HG03175 (cell line): ENCODE measurements at regions not wholly inside any gene's neighbourhood (a gene's known extent, or its start where the extent isn't known, plus 50 kb on each side); places are given as distances from the start of the nearest gene placed in this dataset.
"Not testable (repeated sequence)": the region's sequence is repeated elsewhere in the genome, so short reads cannot be mapped to it uniquely, and the experiment has no call there.

ENCODE experiments used
- ATAC-seq: cut with Tn5 transposase; IDR thresholded peaks from one replicate; pipeline ENCODE4 v1.9.1; 2021; ENCODE audit warnings: mild to moderate bottlenecking, moderate library complexity; ENCODE audit not compliant: unreplicated experiment

- no peak for ATAC-seq
Observed at GRCh38 chr10:28434063-28434462, 98.9 kb upstream of the WAC start.

GRCh38 chr10:28442403-28442802 lies 90.5 kb upstream of the WAC start:
- ATAC-seq = no peak

DNA sequence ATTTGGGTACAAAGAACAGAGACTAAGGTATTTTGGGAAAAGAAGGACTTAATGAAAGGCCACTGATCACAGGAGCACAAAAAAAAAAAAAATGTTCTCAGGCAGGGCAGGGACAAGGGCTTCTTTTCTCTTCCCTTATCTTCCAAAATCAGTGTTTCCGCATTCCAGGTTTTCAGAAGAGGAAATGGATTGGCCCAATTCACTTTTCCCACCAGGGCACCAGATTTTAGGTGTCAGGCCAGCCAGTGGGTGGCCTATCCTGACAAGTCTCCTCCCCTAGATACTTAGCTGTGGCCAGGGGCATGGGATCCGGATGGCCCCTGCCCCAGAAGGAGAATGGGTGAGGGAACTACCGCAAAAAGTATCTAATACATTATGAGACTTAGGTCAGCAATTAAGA lies 88.9 kb upstream of the WAC start:
- no peak for ATAC-seq

DNA sequence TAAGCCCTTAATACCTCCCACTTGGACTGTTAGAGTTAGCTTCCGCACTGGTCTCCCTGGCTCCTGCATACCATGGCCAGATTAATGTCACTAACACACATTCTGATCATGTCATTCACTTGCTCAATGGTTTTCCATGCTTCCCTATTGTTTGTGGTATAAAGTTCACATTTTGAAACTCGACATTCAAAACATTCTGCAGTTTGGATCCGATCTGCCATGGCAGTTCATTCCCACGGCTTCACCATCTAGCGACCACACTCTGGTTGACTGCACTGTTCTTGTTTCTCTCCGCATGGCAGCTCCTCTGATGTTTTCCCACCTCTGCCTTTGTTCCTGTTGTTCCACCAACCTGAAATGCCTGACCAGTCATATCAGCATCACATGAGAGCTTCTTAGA lies 87.4 kb upstream of the WAC start:
- no peak for ATAC-seq

DNA sequence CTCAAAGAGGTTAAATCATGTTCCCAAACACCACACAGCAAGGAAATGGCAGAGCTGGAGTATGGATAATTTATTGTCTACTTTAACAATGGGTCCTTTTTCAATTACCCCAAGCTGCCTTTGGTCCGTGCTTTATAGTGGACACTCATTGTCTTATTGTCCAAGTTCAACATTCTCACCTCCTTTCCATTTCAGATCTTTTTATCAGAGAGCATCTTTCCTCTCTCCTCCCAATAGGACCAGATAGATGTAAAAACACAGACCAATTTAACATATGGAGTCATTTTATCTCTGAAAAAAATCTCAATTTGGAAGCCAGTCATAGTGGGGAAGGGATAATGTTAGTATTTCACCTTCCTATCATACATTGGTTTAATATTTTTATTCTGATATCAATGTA lies 83.5 kb upstream of the WAC start:
- no peak for ATAC-seq

GRCh38 chr10:28449926-28450325 lies 83.0 kb upstream of the WAC start:
- no peak for ATAC-seq

DNA sequence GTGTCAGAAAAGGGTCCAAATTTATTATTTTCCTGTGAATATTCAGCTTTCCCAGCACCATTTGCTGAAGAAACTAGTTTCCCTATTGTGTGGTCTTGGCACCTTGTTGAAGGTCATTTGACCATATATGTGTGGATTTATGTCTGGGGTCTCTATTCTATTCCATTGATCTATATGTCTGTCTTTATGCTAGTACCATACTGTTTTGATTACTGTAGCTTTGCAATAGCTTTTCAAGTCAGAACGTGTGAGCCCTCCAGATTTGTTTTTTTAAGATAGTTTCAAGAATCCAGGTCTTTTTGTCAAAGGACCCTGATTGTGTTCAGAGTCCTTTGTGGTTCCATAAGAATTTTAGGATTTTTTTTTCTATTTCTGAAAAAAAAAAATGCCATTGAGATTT lies 79.0 kb upstream of the WAC start:
- no peak for ATAC-seq

- no peak for ATAC-seq
Observed at GRCh38 chr10:28457110-28457509, 75.8 kb upstream of the WAC start.

GRCh38 chr10:28457873-28458272 lies 75.0 kb upstream of the WAC start:
- not testable (repeated sequence) for ATAC-seq

GRCh38 chr10:28459453-28460144 lies 73.3 kb upstream of the WAC start:
- no peak for ATAC-seq

DNA sequence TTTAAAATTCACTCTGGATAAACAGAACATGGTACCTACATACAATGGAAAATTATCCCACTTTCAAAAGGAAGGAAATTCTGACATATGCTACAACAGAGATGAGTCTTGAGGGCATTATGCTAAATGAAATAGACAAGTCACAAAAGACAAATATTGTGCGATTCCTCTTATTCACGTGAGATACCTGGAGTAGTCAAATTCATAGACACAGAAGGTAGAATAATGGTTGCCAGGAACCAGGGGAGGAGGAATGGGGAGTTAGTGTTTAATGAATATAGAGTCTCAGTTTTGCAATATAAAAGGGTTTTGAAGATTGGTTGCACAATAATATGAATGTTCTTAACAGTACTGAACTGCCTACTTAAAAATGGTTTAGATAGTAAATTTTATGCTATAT lies 69.8 kb upstream of the WAC start:
- ATAC-seq = no peak

- no peak for ATAC-seq
Observed at GRCh38 chr10:28463676-28464395, 69.1 kb upstream of the WAC start.

DNA sequence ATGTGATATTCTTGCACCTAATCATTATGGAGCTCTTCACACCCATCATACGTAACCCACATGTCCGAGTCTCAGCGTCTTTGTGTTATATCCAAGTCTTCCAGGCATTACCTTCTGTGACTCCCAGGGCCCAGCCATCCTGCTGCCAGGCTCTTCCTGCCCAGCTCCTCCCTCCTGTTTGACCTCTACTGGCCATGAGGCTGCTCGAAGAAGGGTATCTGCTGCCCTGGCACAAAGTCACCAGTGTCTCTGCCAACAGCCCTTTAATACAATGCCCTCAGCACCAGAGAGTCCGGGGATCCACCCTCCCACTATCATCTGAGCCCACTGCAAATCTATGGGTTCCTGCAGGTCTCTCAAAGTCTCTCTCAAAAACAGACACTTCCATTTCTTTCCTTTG lies 65.3 kb upstream of the WAC start:
- no peak for ATAC-seq

DNA sequence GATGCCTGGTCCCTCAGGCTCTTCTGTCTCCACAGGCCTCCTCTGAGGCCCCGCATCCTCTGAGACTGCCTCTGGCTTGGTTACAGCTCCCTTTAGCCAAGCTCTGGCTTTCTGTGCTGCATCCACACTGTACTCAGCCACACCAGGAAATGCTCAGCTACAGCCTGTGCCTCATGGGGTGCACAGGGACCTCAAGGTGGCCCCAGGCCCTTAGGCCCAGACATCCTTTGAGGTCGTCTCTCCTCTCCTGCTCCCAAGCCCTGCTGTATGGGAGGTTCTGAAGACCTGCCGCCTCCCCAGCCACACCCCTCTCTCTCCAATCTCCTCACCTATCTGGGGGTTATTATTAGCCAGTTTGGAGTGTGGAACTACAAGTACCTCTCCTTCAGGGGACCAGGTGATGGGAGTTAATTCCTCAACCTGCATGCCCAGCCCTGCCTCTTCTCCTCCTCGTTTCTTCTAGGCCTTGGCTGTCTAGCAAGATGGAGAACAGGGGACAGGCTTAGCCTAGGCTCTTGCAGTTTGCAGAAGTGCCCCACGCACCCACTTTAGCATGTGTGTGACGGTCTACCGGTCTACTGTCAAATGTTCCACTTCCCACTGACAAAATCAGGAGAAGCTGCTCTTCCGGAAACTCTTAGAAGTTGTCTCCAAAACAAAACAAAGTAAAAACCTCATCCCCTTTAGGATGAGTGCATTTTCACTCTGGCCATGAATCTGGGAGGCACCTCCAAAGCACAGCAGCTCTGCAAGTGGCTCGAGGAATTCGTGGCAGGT lies 64.0 kb upstream of the WAC start:
- no peak for ATAC-seq

GRCh38 chr10:28470873-28471651 lies 61.9 kb upstream of the WAC start:
- no peak for ATAC-seq

DNA sequence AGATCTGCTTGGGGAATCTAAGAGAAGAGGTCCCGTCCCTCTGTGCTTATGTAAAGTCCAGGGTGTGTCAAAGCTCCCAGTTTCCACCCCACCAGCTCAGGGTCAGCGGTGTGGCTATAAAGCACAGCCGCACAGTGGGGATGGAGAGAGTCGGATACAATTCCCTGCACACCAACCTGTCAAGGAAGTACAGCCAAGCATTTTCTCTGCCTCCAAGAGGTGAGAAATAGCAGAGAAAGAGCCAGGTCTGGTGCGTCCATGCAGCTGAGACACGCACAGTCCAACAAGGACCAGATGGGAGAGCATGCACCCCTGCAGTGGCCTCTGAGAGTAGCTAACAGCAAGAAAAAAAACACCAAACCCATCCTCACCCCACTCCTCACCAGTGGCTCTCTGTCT lies 61.3 kb upstream of the WAC start:
- no peak for ATAC-seq

DNA sequence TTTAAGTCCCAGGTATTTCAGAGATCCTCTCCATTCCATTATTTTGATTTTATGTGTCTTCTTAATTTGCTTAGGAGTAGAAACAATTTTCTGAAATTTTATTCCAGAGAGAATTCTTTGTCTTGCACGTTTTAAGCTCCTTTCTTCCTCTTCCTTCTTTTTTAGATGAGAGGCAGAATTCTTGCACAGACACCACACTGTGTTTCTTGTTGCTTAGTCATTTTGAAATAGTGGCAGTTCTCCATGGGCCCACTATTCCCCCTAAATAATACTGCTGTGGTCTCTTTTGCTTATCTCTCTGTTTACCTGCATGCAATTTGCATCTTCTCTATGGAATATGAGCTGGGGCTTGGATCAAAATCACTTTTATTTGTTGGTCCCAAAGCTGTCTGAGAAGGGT lies 54.3 kb upstream of the WAC start:
- no peak for ATAC-seq

- ATAC-seq = no peak
Observed at GRCh38 chr10:28479425-28479865, 53.5 kb upstream of the WAC start.

- no peak for ATAC-seq
Observed at GRCh38 chr10:28479927-28480627, 52.8 kb upstream of the WAC start.

DNA sequence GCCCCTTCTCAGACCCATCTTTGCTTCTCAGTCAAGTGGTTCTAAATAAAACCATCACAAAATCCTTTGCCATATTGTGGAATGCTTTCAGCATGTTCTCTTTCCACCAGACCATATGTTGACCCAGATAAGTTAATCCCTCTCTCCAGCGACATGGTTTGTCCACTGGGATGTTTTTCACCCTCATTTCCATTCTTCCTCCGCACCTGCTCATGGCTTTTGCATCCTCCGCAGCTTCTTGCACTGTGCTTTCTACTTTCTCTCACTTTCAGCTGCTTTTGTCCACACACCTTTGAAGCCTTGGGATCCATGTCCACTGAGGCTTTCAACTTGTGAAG lies 52.3 kb upstream of the WAC start:
- ATAC-seq = no peak

DNA sequence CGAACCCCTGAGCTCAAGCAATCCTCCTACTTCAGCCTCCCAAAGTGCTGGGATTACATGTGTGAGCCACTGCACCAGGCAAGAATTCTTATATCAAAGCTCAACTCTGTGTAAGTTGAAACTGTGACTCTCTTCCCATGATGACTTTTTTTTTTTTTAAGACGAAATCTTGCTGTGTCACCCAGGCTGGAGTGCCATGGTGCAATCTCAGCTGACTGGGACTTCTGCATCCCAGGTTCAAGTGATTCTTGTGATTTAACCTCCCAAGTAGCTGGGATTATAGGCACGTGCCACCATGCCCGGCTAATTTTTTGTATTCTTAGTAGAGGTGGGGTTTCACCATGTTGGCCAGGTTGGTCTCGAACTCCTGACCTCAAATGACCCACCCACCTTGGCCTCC lies 51.6 kb upstream of the WAC start:
- ATAC-seq = not testable (repeated sequence)
